ENCODE measurements at regions not wholly inside any gene's neighbourhood (a gene's known extent, or its start where the extent isn't known, plus 50 kb on each side); places are given as distances from the start of the nearest gene placed in this dataset.

- TF ChIP-seq ZNF565 (CRISPR knock-in tag; conservative IDR thresholded peaks at IDR 0.05; ENCODE audit: low read depth) (no peak), TCF4 (CRISPR knock-in tag; IDR thresholded peaks at IDR 0.05; ENCODE audit: borderline replicate concordance) (no peak), POU6F1 (CRISPR knock-in tag; IDR thresholded peaks at IDR 0.05; ENCODE audit: borderline replicate concordance, low read depth) (no peak), OSR1 (CRISPR knock-in tag; IDR thresholded peaks at IDR 0.05) (no peak), GLIS3 (CRISPR knock-in tag; IDR thresholded peaks at IDR 0.05) (no peak), ARNTL (CRISPR knock-in tag; IDR thresholded peaks at IDR 0.05; ENCODE audit: borderline replicate concordance, low read depth) (no peak)
- TF ChIP-seq, protein P1, sequence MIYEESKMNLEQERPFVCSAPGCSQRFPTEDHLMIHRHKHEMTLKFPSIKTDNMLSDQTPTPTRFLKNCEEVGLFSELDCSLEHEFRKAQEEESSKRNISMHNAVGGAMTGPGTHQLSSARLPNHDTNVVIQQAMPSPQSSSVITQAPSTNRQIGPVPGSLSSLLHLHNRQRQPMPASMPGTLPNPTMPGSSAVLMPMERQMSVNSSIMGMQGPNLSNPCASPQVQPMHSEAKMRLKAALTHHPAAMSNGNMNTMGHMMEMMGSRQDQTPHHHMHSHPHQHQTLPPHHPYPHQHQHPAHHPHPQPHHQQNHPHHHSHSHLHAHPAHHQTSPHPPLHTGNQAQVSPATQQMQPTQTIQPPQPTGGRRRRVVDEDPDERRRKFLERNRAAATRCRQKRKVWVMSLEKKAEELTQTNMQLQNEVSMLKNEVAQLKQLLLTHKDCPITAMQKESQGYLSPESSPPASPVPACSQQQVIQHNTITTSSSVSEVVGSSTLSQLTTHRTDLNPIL (CRISPR knock-in tag; IDR thresholded peaks at IDR 0.05; ENCODE audit: low read depth) = no peak
- no peak for ATAC-seq
Observed at GRCh38 chr22:47444746-47445065, 682.3 kb downstream of the TBC1D22A start.

DNA sequence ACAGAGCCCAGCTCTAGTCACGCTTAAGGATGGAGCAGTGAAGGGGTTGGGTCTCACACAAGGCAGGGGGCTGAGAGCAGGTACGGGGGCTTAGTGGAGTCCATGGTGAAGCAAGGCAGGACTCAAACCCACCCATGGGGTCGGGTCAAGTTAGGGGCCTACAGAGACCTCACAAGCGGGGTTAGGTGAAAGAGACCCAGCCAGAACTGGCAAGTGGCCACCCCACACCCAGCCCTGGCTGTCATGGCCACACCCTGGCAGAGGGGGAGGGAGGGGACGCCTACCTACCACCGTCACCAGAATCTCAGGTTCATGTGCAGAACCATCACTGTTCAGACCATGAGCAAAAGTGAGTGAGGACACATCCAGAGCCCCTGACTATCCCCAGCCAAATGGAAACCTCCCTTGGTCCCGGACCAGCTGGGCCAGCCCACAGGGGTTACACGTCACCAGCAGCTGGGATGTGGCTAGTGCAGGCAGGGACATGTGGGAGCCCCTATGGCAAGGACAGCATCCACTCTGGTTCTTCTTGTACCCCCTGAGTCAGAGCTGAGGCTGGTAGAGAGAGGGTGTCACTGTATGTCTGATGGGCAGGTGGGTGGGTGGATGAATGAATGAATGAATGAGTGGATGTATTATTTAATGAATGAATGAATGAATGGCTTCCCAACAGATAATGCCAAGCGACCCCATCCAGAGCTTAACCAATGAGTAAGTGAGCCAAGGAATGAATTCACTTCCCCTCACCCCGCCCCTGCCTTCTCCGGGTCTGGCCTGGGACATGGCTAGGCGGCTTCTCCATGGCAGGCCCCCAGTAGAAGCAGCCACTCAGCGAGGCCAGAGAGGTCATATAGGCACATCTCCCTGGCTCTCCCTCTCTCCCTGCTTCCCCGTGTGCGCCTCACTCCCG, 681.6 kb downstream of the TBC1D22A start:
- no peak for ATAC-seq
- TF ChIP-seq ZNF8 (CRISPR knock-in tag; IDR thresholded peaks at IDR 0.05) (no peak), SNAI2 (CRISPR knock-in tag; IDR thresholded peaks at IDR 0.05) (no peak), RARB (CRISPR knock-in tag; IDR thresholded peaks at IDR 0.05) (no peak), ZNF565 (CRISPR knock-in tag; conservative IDR thresholded peaks at IDR 0.05; ENCODE audit: low read depth) (no peak), OSR1 (CRISPR knock-in tag; IDR thresholded peaks at IDR 0.05) (no peak), TCF4 (CRISPR knock-in tag; IDR thresholded peaks at IDR 0.05; ENCODE audit: borderline replicate concordance) (no peak), ARNTL (CRISPR knock-in tag; IDR thresholded peaks at IDR 0.05; ENCODE audit: borderline replicate concordance, low read depth) (no peak), CSDC2 (CRISPR knock-in tag; IDR thresholded peaks at IDR 0.05) (no peak), BACH2 (CRISPR knock-in tag; IDR thresholded peaks at IDR 0.05; ENCODE audit: borderline replicate concordance) (no peak), ESRRG (CRISPR knock-in tag; IDR thresholded peaks at IDR 0.05) (no peak), TSHZ2 (CRISPR knock-in tag; IDR thresholded peaks at IDR 0.05) (no peak)

DNA sequence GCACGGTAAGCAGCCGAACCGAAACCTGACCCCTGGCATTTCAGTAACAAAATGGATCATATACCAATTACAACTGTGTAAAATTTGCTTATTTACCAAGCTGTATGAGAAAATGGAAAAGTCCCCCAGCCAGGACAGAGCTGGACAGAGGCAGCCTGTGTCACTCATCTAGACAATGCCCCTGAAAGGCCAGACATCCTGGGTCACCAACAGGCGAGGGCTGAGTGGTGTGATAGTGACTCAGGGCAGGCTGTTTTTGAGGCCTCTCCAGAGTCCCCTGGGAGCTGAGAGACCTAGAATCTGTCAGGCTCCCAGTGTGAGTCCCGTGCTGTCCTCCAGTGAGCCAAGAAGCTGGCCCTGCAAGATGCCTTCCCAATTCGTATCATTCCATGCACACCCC, 680.4 kb downstream of the TBC1D22A start:
- no peak for ATAC-seq
- no peak for TF ChIP-seq TSHZ2 (CRISPR knock-in tag; IDR thresholded peaks at IDR 0.05)
- no peak for TF ChIP-seq BACH2 (CRISPR knock-in tag; IDR thresholded peaks at IDR 0.05; ENCODE audit: borderline replicate concordance)
- no peak for TF ChIP-seq ARNTL (CRISPR knock-in tag; IDR thresholded peaks at IDR 0.05; ENCODE audit: borderline replicate concordance, low read depth)
- TF ChIP-seq CSDC2 (CRISPR knock-in tag; IDR thresholded peaks at IDR 0.05) = no peak
- no peak for TF ChIP-seq ISL1 (CRISPR knock-in tag; IDR thresholded peaks at IDR 0.05)
- TF ChIP-seq RARB (CRISPR knock-in tag; IDR thresholded peaks at IDR 0.05) = no peak
- no peak for TF ChIP-seq OSR1 (CRISPR knock-in tag; IDR thresholded peaks at IDR 0.05)
- TF ChIP-seq, protein P1 (CRISPR knock-in tag; IDR thresholded peaks at IDR 0.05; ENCODE audit: low read depth) = no peak
- no peak for TF ChIP-seq SNAI2 (CRISPR knock-in tag; IDR thresholded peaks at IDR 0.05)
- TF ChIP-seq ZC3H10 (CRISPR knock-in tag; IDR thresholded peaks at IDR 0.05) = no peak
- no peak for TF ChIP-seq GLIS3 (CRISPR knock-in tag; IDR thresholded peaks at IDR 0.05)
- TF ChIP-seq ZNF565 (CRISPR knock-in tag; conservative IDR thresholded peaks at IDR 0.05; ENCODE audit: low read depth) = no peak
- no peak for TF ChIP-seq ZNF70 (CRISPR knock-in tag; IDR thresholded peaks at IDR 0.05)
- TF ChIP-seq ZFP30 (CRISPR knock-in tag; IDR thresholded peaks at IDR 0.05) = no peak
- TF ChIP-seq ZNF8 (CRISPR knock-in tag; IDR thresholded peaks at IDR 0.05) = no peak
- no peak for TF ChIP-seq TOX (CRISPR knock-in tag; IDR thresholded peaks at IDR 0.05; ENCODE audit: borderline replicate concordance)
- TF ChIP-seq PPARA (CRISPR knock-in tag; IDR thresholded peaks at IDR 0.05; ENCODE audit: borderline replicate concordance) = no peak
- no peak for TF ChIP-seq CSRNP3 (CRISPR knock-in tag; IDR thresholded peaks at IDR 0.05)
- TF ChIP-seq ESRRG (CRISPR knock-in tag; IDR thresholded peaks at IDR 0.05) = no peak

Measured in SK-N-SH treated with all-trans-retinoic acid at 6 μM for 48 hours (cell line).